ENCODE measurements at regions not wholly inside any gene's neighbourhood (a gene's known extent, or its start where the extent isn't known, plus 50 kb on each side); places are given as distances from the start of the nearest gene placed in this dataset.
A peak's percentile ranks its signal among the peaks of the same experiment; 100 is the strongest.
"Not testable (repeated sequence)": the region's sequence is repeated elsewhere in the genome, so short reads cannot be mapped to it uniquely, and the experiment has no call there.

DNA sequence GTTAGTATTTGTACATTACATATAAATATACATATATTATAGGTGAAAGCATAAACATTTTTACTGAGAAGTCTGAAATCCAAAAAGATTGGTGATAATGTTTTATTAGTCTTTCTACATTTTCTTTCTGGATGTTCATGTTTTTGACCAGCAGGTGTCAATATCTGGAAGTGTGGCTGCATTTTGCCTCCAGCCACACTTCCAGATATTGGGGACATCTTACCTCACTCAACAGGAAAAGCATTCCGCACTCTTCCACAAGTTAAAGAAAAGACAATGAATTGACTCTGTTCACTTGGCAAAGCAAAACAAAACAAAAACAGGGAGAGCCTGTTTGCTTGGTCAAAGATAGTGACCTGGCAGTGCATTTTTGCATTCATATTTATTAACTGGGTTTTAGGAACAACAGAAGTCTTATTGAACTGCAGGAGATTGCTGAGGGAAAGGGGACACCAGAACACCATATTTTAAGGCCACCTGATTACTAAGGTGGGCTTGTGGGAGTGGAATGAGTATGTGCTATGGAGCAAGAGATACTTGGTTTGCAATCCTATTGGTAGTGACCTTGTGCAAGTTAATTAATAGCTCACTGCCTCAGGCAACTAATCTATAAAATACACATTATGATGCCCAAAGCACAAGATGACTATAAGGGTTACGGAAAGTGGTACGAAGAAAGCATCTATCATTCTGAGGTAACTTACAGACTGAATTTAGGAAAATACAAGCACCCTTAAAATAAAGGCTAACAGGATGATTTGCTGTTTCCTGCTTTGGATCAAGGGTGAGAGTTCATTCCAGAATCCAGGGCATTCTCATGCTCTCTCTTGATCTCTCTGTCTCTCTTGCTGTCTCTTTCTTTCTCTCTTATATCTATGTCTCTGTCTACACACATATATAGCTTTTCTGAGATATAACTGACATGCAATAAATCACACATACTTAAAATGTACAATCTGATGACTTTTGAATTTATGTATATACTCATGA lies 389.9 kb upstream of the EMCN start:
- DNase-seq: no peak
- no peak overlapping the region for H3K27ac ChIP-seq (ENCODE audit: low read depth, low read length)
- no peaks in the 10 kb centered on the region for H3K27me3 ChIP-seq (ENCODE audit: control insufficient read depth, insufficient read depth, low read length, poor library complexity, severe bottlenecking)
- Mint-ChIP-seq H3K36me3 (ENCODE audit: low read depth) (no peaks in the 10 kb centered on the region), H3K9me3 (peaks cover 8% of the 10 kb centered on the region), H3K27ac (no peak overlapping the region), H3K4me1 (peaks cover 4% of the 10 kb centered on the region), H3K27me3 (ENCODE audit: insufficient read depth) (no peaks in the 10 kb centered on the region), H3K4me3 (no peak overlapping the region)
- WGBS, 2 experiments (ENCODE audit: insufficient coverage in 1 of 2, insufficient read length in 1 of 2): 90 to 100% methylated on average over 2 to 3 of the region's 3 CpGs
- H3K36me3 ChIP-seq (ENCODE audit: control insufficient read depth, insufficient read depth, low read length): no peaks in the 10 kb centered on the region
- no peak overlapping the region for H3K4me3 ChIP-seq (ENCODE audit: low read length)
- TF ChIP-seq CTCF (conservative IDR thresholded peaks at IDR 0.05): peak; percentile 54
- no peaks in the 10 kb centered on the region for H3K4me1 ChIP-seq (ENCODE audit: control insufficient read depth, insufficient read depth, low read length)
- H3K9me3 ChIP-seq (ENCODE audit: control insufficient read depth, low read length): peaks cover 5% of the 10 kb centered on the region
- H3K9ac ChIP-seq (ENCODE audit: extremely low read depth, low read length, poor library complexity, severe bottlenecking): no peak overlapping the region

- DNase-seq: no peak
- no peak overlapping the region for H3K4me3 ChIP-seq (ENCODE audit: low read length)
- no peak overlapping the region for H3K9ac ChIP-seq (ENCODE audit: extremely low read depth, low read length, poor library complexity, severe bottlenecking)
- no peaks in the 10 kb centered on the region for H3K27me3 ChIP-seq (ENCODE audit: control insufficient read depth, insufficient read depth, low read length, poor library complexity, severe bottlenecking)
- TF ChIP-seq CTCF (conservative IDR thresholded peaks at IDR 0.05): no peak
- no peaks in the 10 kb centered on the region for H3K36me3 Mint-ChIP-seq (ENCODE audit: low read depth)
- H3K9me3 ChIP-seq (ENCODE audit: control insufficient read depth, low read length): peaks cover 5% of the 10 kb centered on the region
- H3K9me3 Mint-ChIP-seq: peaks cover 8% of the 10 kb centered on the region
- H3K27me3 Mint-ChIP-seq (ENCODE audit: insufficient read depth): no peaks in the 10 kb centered on the region
- H3K27ac ChIP-seq (ENCODE audit: low read depth, low read length): no peak overlapping the region
- no peaks in the 10 kb centered on the region for H3K4me1 ChIP-seq (ENCODE audit: control insufficient read depth, insufficient read depth, low read length)
- H3K4me3 Mint-ChIP-seq: no peak overlapping the region
- H3K4me1 Mint-ChIP-seq: peaks cover 4% of the 10 kb centered on the region
- no peaks in the 10 kb centered on the region for H3K36me3 ChIP-seq (ENCODE audit: control insufficient read depth, insufficient read depth, low read length)
- WGBS, 2 experiments (ENCODE audit: insufficient coverage in 1 of 2, insufficient read length in 1 of 2): 89% methylated on average over 2 of the region's 3 CpGs; no CpG with 5 or more reads in 1 of the 2 experiments
- H3K27ac Mint-ChIP-seq: no peak overlapping the region
Observed at GRCh38 chr4:100906973-100907372, 389.2 kb upstream of the EMCN start.

- not testable (repeated sequence) for H3K4me3 ChIP-seq (ENCODE audit: low read length); H3K9ac ChIP-seq (ENCODE audit: extremely low read depth, low read length, poor library complexity, severe bottlenecking); H3K9me3 Mint-ChIP-seq; H3K36me3 ChIP-seq (ENCODE audit: control insufficient read depth, insufficient read depth, low read length); H3K4me3 Mint-ChIP-seq; H3K27ac Mint-ChIP-seq; H3K27me3 ChIP-seq (ENCODE audit: control insufficient read depth, insufficient read depth, low read length, poor library complexity, severe bottlenecking); H3K9me3 ChIP-seq (ENCODE audit: control insufficient read depth, low read length); H3K27me3 Mint-ChIP-seq (ENCODE audit: insufficient read depth); H3K4me1 ChIP-seq (ENCODE audit: control insufficient read depth, insufficient read depth, low read length); H3K4me1 Mint-ChIP-seq; H3K27ac ChIP-seq (ENCODE audit: low read depth, low read length); H3K36me3 Mint-ChIP-seq (ENCODE audit: low read depth); DNase-seq
- WGBS, 2 experiments (ENCODE audit: insufficient coverage in 1 of 2, insufficient read length in 1 of 2): 87 to 100% methylated on average over 3 to 5 of the region's 5 CpGs
Observed at GRCh38 chr4:100900945-100901344, 383.1 kb upstream of the EMCN start.

Measured in endodermal cell (in vitro differentiated cells).